ENCODE measurements at regions not wholly inside any gene's neighbourhood (a gene's known extent, or its start where the extent isn't known, plus 50 kb on each side); places are given as distances from the start of the nearest gene placed in this dataset.

GRCh38 chr7:22566592-22566991 is 66.6 kb upstream of the STEAP1B start:
- POLR2A ChIA-PET, result no interaction called here
- no peak overlapping the region for H3K4me3 ChIP-seq (ENCODE audit: low read depth, low read length)
- DNase-seq (ENCODE audit: low read depth), result no peak
- TF ChIP-seq, protein P1, sequence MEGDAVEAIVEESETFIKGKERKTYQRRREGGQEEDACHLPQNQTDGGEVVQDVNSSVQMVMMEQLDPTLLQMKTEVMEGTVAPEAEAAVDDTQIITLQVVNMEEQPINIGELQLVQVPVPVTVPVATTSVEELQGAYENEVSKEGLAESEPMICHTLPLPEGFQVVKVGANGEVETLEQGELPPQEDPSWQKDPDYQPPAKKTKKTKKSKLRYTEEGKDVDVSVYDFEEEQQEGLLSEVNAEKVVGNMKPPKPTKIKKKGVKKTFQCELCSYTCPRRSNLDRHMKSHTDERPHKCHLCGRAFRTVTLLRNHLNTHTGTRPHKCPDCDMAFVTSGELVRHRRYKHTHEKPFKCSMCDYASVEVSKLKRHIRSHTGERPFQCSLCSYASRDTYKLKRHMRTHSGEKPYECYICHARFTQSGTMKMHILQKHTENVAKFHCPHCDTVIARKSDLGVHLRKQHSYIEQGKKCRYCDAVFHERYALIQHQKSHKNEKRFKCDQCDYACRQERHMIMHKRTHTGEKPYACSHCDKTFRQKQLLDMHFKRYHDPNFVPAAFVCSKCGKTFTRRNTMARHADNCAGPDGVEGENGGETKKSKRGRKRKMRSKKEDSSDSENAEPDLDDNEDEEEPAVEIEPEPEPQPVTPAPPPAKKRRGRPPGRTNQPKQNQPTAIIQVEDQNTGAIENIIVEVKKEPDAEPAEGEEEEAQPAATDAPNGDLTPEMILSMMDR (IDR thresholded peaks at IDR 0.05; ENCODE audit: insufficient read depth, low read depth, low read length), result no peak
- no peaks in the 10 kb centered on the region for H3K27me3 ChIP-seq (ENCODE audit: control insufficient read depth, insufficient read depth, low read length)
- CTCF ChIA-PET, result no interaction called here
- H3K36me3 ChIP-seq (ENCODE audit: control insufficient read depth, insufficient read depth, low read length), result no peaks in the 10 kb centered on the region

- DNase-seq (ENCODE audit: low read depth), result no peak
- Histone ChIP-seq H3K36me3 (ENCODE audit: control insufficient read depth, insufficient read depth, low read length) (no peaks in the 10 kb centered on the region), H3K4me3 (ENCODE audit: low read depth, low read length) (no peak overlapping the region), H3K27me3 (ENCODE audit: control insufficient read depth, insufficient read depth, low read length) (no peaks in the 10 kb centered on the region)
- POLR2A ChIA-PET, result no interaction called here
- CTCF ChIA-PET, result no interaction called here
- TF ChIP-seq, protein P1 (IDR thresholded peaks at IDR 0.05; ENCODE audit: insufficient read depth, low read depth, low read length), result no peak
These were observed 66.2 kb upstream of the STEAP1B start for GRCh38 chr7:22566176-22566575.

GRCh38 chr7:22565315-22565811 is 65.4 kb upstream of the STEAP1B start:
- Histone ChIP-seq H3K27me3 (ENCODE audit: control insufficient read depth, insufficient read depth, low read length) (no peaks in the 10 kb centered on the region), H3K4me3 (ENCODE audit: low read depth, low read length) (no peak overlapping the region), H3K36me3 (ENCODE audit: control insufficient read depth, insufficient read depth, low read length) (no peaks in the 10 kb centered on the region)
- POLR2A ChIA-PET, result interaction anchor here (0.5 kb wide), 1 partner anchor 288 kb away, joined by 3 read pairs; no protein-coding TSS in a partner anchor
- CTCF ChIA-PET, result interaction anchor here (1.2 to 7.2 kb wide), 2 partner anchors 21 to 160 kb away, joined by 3 to 129 read pairs; partner anchors contain the start of gene IL6
- TF ChIP-seq, protein P1 (IDR thresholded peaks at IDR 0.05; ENCODE audit: insufficient read depth, low read depth, low read length), result no peak
- DNase-seq (ENCODE audit: low read depth), result no peak

- Histone ChIP-seq H3K27me3 (ENCODE audit: control insufficient read depth, insufficient read depth, low read length) (no peaks in the 10 kb centered on the region), H3K36me3 (ENCODE audit: control insufficient read depth, insufficient read depth, low read length) (no peaks in the 10 kb centered on the region), H3K4me3 (ENCODE audit: low read depth, low read length) (no peak overlapping the region)
- CTCF ChIA-PET, result interaction anchor here (0.6 to 7.2 kb wide), 3 partner anchors 11 to 161 kb away, joined by 3 to 129 read pairs (median 3); partner anchors contain the start of gene IL6
- DNase-seq (ENCODE audit: low read depth), result peak; percentile 43
- POLR2A ChIA-PET, result no interaction called here
- TF ChIP-seq, protein P1 (IDR thresholded peaks at IDR 0.05; ENCODE audit: insufficient read depth, low read depth, low read length), result no peak
These were observed 64.6 kb upstream of the STEAP1B start for GRCh38 chr7:22564511-22565045.

DNA sequence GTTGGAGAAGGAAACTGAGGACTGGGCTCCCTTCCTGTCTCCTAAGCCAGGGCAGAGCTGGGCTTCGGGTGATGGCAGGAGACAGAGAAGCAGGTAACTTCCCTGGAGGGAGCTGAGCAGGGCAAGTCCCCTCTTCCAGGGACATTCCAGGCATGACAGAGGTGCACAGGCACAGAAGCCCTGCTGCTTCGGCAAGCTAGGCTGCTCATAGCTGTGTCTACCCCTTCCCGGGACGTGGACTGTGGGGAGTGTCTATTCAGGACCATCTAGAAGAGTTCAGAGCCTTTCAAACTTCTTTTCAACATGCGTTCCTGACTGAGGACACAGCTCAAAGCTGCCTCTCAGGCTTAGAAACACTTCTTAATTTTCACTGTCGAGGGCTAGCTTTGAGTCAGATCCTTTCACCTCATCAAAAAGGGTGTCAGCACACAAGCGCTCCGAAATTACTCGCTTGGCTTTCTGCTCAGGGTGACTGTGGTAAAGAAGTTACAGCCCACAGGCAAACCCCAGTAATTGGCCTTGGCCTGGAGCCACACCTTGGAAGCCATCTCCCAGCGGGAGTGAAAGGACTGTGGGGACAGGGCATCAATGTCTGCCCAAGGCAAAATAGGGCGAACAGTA is 63.7 kb upstream of the STEAP1B start:
- Histone ChIP-seq H3K36me3 (ENCODE audit: control insufficient read depth, insufficient read depth, low read length) (no peaks in the 10 kb centered on the region), H3K4me3 (ENCODE audit: low read depth, low read length) (no peak overlapping the region), H3K27me3 (ENCODE audit: control insufficient read depth, insufficient read depth, low read length) (no peaks in the 10 kb centered on the region)
- ChIA-PET CTCF (interaction anchor here (0.9 to 7.2 kb wide), 5 partner anchors 23 to 492 kb away, joined by 3 to 129 read pairs (median 4); partner anchors contain the start of gene IL6), POLR2A (interaction anchor here (1.0 kb wide), 1 partner anchor 163 kb away, joined by 4 read pairs; the partner anchor contains the start of gene IL6)
- TF ChIP-seq, protein P1 (IDR thresholded peaks at IDR 0.05; ENCODE audit: insufficient read depth, low read depth, low read length), result no peak
- DNase-seq (ENCODE audit: low read depth), result no peak

All from BJ (cell line).